Stomach (tissue), 4 donors: ENCODE measurements at regions not wholly inside any gene's neighbourhood (a gene's known extent, or its start where the extent isn't known, plus 50 kb on each side); places are given as distances from the start of the nearest gene placed in this dataset.

ENCODE experiments used
- CTCF ChIP-seq, 7 experiments: fragments of 450-650 bp in 4 of 7; fragments of 200-600 bp in 3 of 7; sonication (generic) in 3 of 7; IDR thresholded peaks; one replicate each; pipeline ENCODE4 v1.5.1; 2016 to 2019; ENCODE audit warnings: antibody characterized with exemption in 7 of 7, control low read depth in 2 of 7, mild to moderate bottlenecking in 1 of 7
- POLR2A ChIP-seq, 4 donors: fragments of 450-650 bp; IDR thresholded peaks; one replicate each; pipeline ENCODE4 v1.6.1; 2016; ENCODE audit warnings: antibody characterized with exemption in 4 of 4, control low read depth in 2 of 4, mild to moderate bottlenecking in 1 of 4, moderate library complexity in 1 of 4

- no peak for TF ChIP-seq CTCF (IDR thresholded peaks at IDR 0.05)
- no peak for TF ChIP-seq POLR2A (IDR thresholded peaks at IDR 0.05)
Observed at GRCh38 chr4:156137679-156138473, 184.2 kb upstream of the CTSO start.
